GM21367 (cell line): ENCODE measurements at regions not wholly inside any gene's neighbourhood (a gene's known extent, or its start where the extent isn't known, plus 50 kb on each side); places are given as distances from the start of the nearest gene placed in this dataset.

Experiments
- ATAC-seq: cut with Tn5 transposase; IDR thresholded peaks from one replicate; pipeline ENCODE4 v1.9.1; 2021; ENCODE audit not compliant: unreplicated experiment

DNA sequence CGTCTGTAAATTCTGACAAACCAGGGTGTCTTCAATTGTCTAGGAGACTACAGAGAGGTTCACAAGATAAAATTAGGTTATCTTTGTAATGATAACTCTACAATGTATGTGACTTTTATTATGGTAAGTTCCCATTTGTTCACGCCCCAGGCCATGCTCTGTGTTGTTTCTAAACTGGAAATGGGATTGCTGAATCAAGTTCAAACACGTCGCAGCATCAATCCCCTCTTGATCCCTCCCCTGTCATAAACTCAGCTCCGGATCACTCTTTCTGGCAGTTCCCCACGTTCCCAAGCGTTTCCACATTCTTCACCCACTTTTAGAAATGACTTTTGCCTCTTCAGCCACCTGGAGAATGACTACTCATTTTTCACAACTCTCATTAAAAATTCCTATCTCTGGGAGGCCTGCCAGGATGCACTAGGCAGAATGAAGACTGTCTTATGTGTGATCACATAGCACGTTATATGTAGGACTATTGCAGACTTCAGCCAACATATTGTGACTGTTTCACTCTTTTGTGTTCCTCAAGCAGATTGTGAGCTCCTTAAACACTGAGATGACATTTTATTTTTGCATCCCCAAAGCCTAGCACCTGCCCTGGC is 1124.2 kb upstream of the WWC1 start:
- ATAC-seq: no peak

DNA sequence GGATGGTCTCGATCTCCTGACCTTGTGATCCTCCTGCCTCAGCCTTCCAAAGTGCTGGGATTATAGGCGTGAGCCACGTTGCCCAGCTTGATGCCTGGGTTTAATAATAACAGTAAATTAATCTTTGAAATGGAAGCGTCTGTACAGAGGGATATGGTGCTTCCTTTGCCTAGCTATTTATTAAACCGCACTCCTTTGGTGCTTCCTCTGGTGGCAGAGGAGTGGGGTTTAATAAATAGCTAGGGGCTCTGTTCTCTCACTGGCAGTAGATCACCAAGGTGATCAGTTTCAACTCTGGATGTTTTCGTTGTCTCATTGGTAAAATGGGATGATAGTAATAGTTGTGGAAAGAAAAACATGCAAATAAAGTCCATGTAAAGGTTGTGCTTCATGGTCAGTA is 1122.5 kb upstream of the WWC1 start:
- ATAC-seq: no peak

DNA sequence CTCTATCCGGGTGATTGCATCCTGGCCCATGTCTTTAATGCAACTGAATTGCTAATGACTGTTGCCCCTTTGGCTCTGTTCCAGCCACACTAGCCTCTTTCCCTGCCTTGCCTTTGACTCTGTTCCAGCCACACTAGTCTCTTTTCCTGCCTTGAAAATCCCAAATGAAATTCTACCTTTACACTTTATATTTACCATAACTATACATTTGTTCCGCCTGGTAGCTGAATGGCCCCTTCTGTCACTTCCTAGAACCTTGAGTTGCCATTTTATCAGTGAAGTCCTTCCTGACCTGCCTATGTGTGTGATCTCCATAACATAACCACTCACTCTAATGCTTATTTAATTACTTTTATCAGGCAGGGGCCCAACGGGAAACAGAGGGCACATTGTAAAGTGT is 1120.4 kb upstream of the WWC1 start:
- no peak for ATAC-seq

DNA sequence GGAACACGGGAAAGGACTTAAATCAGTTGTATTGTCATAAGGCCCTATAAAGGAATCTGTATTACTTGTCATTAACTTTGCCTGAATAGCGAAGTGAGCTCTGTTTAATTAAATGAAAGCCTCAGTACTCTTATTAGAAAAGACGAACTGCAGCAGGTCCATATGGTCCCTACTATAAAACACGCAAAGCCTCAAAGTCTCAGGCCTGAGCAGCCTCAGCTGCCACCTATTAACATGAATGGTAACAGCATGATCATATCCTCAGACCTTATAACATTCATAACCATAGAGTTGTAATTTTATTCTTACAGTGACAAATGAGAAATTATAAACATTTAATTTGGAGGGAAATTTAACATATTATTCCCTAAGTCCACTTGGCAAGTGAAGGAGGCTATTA is 1113.7 kb upstream of the WWC1 start:
- no peak for ATAC-seq

DNA sequence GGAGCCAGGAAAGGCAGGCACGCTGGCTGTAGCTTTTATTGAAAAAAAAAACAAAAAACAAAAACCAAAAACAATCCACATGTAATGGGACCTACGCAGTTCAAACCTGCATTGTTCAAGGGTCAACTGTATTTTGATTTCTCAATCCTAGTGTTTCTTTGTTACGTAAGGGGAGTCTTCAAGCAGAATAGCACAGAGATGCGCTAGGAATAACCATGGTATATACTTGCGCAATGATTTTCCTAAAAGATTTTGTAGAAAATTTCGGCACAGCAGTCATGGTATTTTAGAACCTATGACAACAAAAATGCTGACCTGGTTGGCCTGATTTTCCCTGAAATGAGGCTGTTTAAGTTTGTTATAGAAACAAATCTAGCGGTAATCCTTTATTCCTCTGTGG is 1110.5 kb upstream of the WWC1 start:
- no peak for ATAC-seq

DNA sequence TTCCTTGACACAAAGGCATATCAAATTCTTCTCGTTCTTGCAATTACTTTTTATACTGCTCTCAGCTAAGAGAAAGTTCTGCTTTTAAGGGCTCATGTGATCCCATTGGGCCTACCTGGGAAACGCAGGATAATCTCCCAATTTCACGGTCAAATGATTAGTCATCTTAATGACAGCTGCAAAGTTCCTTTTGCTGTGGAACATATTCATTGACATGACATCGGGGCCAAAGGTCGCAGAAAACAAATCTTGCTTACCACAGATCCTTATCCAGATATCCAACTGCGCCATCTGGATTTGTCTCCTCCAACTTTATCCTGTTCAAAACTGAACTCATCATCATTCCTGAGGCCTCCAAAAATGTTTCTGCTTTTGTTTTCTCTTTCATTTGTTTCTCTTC is 1085.6 kb upstream of the WWC1 start:
- no peak for ATAC-seq

DNA sequence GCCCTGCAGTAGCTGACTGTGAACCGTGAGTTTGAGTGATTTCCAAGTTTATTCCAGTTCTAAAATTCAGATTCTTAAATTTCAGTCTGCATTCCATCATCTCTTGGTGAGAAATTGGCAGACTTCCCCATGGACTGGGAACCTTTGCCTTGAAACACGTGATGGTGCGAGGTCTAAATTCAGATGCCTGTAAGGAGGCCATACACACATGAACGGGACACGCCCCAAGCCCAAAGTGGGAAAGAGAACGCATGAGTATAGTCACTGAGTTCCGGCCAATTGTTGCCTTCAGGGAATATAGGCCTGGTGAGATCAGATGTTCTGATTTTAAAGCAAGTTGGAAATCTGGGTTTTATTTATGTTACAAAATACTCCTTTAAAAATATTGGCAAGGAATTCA is 1084.4 kb upstream of the WWC1 start:
- ATAC-seq: no peak

DNA sequence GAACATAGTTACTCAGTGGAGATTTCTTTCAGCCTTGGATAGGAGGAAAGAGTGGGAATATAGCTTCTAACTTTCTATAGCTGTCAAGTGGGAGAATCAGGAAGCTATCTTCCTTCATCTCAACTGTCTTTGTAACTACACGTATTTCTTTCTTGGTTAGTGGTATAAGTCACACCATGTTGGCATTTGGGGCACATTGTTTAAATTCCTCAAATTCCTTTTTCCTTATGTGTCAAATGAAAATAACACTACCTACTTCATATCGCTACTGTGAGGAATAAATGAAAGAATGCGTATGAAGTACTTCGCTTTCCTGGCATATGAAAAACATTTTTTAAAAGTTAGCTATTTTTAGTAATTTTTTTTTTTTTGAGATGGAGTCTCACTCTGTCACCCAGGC is 1082.5 kb upstream of the WWC1 start:
- ATAC-seq: no peak

DNA sequence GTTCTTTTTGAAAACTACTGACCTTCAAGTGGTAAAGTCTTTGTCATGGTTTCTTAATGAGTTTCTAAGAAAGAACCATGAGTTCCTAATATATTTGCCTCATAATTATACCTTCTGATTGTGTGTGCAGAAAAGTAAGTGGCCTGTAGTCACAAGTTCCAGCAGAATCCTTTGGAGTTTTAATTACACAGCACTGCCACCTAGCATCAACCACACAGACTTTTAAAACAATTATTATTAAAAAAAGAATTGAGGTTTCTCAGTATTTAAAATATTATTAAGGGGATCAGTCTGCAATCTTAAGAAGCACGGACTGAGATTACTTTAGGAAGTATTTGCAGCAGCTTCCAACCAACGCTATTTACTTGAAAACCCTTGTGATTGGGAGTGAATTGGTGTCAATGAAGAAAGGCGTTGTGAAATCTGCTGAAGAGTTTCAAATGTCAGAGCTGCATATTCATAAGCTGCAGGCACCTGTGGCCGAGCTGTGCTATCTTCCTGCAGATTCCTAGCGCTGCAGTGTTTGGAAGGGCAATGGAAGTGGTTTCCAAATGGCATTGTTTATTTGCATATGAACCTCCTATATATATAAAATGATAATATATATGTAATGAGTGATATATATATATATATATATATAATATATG is 1074.2 kb upstream of the WWC1 start:
- no peak for ATAC-seq

DNA sequence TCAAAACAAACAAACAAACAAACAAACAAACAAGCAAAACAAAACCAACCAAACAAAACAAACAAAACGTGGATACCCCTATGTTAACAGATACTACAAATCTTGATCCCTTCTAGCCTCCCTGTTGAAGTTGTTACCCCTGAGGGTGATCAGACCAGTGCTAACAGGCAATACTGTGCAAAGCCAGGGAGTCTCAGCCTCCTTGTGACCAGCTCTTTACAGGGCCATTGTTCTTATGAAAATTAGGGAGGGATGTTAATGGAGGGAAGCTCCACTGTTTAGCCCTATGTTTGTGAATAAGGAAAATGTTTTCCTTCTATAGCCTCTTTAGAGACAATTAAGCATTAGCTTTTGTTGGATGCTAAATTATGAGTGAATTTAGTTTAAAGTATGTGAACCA is 1072.1 kb upstream of the WWC1 start:
- no peak for ATAC-seq

DNA sequence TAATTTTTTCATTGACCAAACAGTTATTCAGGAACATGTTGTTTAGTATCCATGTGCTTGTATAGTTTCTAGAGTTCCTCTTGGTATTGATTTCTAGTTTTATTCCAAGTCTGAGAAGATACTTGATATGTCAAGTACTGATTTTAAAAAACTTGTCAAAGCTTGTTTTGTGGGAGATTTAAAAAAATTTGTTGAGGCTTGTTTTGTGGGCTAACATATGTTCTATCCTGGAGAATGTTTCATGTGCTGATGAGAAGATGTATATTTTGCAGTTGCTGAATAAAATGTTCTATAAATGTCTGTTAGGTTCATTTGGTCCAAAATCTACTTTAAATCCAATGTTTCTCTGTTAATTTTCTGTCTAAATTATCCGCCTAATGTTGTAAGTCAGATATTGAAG is 1065.1 kb upstream of the WWC1 start:
- no peak for ATAC-seq

DNA sequence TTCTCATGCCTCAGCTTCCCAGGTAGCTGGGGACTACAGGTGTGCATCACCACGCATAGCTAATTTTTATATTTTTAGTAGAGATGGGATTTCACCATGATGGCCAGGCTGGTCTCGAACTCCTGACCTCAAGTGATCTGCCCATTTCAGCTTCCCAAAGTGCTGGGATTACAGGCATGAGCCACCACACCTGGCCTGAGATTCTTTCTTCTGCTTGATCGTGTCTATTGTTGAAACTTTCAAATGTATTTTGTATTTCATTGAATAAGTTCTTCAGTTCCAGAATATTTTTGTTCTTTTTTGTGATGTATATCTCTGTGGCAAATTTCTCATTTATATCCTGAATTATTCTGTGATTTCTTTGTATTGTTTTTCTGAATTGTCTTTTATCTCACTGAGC is 1063.3 kb upstream of the WWC1 start:
- no peak for ATAC-seq

DNA sequence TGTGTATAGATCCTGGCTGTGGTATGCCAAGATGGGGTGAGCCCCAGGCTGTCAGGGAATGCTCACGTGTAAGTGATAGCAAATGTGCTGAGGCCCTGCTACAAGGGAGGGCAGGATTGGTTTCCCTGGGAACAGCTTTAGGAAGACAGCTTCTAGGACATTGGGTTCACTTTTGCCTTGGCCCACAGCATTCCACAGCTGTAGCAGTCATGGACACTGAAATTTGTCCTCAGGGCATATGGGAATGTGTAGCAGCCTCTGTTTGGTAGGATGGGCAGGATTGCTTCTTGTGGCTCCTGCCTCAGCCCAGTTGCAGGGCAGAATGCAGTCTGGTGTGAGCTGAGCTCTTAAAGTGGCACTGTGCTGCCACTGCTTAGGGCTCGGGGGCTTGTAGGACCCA is 1061.7 kb upstream of the WWC1 start:
- ATAC-seq: no peak

DNA sequence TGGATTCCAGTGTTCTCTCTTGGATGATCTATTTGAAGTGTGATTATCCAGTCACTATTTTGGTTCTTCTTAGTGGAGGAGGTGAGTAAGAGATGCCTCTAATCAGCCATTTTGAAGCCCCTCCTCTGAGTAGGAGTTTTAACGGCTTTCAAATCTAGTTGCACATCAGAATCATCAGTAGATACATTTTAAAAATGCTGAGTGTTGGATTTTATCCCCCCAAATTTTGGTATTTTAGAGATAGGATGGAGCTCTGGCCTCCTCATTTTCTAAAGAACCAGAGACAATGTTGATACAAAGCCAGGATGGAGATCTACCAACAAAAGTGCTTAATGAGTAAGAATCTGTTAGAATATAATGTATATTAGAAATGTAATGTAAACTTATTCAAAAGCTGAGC is 1061.0 kb upstream of the WWC1 start:
- ATAC-seq: no peak

DNA sequence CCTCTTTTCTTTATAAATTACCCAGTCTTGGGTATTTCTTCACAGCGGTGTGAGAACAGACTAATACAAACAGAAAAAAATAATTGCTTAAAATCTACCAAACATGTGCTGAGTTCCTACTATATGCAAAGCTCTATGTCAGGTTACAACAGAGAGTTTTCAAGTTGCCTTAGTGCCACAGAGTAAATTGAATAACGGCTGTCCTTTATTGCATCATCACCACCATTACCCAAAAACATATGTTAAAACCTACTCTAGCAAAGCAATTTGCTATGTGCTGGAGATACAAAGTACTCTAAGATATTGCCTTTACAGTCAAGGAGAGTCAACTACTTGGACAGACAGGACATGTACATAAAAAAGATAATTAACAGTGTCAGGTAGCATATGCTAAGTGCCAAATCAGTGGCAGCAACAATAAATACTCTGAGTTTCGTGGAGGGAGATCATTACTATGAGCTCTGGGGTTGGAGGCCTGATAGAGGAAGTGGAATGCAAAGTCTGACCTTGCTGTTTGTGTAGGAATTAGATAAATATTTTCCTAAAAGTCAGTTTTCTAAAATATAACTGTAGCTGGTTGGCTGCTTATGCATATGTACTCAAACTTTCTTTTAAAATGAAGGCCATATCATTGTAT is 1058.7 kb upstream of the WWC1 start:
- no peak for ATAC-seq

DNA sequence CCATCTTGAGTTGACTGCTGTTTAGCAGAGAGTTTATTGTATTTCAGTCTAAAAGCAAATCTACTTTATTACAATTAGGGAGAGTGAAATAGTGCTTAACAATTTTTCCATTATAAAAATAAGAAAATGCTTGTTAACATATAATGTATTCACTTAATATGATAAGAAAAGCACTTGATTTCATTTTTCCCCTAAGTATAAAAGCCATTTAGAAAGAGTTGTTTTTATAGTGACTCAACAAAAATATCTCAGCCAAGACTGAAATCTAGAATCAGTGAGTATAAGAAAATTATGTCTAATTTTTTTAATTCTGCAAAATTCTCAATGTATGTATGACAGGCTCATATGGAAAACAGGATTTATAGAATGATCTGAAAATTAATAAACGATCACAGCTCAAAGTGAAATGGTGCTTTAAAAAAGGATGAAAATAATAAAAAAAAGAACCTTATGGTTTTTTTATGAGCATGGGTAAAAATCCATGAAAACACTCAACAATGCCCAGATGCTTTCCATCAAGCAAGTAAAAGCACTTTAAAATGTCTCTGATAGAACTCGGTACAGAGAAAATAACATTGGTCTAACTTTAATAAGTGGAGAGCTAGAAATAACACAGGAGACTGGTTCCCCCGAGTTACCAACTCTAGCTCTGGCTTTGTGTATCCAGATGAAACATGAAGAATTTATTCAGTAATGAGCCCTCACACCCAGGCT is 1057.8 kb upstream of the WWC1 start:
- ATAC-seq: no peak

DNA sequence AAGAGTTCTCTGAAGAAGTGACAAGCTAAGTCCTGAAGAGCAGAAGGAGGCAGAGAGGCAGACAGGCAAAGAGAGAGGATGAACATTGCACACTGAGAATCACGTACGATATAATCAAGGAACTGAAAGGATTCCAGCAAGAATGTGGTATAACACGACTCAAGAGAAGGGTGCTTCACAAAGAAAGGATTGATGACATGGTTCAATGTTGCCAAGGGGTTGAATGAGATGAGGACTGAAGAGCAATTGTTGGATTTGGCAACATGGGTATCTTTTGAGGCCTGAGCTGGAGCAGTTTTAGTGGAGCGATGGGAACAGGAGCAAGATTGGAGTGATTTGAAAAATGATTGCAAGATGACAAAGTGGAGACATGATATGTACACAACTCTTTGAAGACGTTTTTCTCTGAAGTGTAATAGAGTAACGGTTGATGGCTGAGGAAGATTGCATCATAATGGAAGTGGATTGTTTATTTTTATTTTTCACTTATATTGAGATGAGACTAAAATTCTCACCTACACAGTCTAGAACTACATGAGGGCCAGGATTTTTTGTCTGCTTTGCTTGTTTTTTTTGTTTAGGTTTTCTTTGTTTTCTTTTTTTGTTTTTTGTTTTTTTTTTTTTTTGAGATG is 1049.9 kb upstream of the WWC1 start:
- no peak for ATAC-seq

DNA sequence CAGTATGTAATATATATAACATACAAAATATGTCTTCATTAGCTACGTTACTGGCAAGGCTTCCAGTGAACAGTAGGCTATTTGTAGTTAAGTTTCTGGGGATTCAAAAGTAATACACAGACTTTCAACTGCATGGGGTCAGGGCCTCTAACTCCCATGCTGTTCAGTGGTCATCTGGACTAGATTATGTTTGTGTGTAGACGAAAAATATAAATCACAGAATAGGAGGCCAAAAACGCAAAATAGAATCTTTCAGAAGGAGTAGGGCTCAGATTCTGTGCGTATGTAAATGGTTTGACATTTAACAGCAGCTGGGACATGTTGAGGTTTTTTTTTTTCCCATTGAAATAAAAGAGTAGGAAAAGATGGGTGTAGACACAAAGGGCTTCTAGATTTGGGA is 1048.7 kb upstream of the WWC1 start:
- ATAC-seq: no peak

DNA sequence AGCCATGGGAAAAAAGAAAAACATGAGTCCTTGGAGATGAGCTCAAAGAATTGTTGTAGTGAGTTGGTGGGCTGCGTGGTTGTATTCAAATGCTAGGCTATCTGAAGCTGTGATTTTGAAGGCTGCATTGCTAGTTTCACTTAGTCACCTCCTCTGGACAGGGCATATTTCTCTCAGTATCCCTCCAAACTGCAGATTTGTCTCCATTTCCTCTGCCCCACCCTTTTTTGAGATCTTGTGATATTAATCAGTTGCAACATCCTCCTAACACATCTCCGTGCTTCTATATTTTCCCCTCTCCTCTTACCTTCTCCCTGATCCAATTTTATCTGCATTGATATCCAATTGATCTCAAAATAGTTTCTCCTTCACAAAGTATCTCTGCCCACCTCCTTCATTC is 1048.0 kb upstream of the WWC1 start:
- ATAC-seq: no peak

DNA sequence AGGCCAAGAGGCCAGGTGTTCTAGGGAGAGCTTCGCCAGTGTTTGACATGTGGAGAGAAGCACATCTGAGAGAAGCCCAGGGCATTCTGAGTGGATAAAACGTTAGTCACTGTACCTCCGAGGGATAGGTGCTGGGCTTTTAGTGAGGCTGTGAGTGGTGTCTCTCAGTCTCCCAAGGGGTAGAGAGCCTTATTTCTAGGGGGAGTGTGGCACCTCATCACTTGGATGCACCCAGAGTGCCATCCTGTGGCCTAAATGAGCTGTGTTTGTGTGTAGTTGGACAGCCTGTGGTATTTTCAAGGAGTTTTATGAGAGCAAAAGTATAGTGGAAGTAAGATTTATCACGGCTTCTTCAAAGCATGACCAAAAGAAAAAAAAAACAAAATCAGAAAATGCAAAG is 1046.9 kb upstream of the WWC1 start:
- ATAC-seq: no peak

DNA sequence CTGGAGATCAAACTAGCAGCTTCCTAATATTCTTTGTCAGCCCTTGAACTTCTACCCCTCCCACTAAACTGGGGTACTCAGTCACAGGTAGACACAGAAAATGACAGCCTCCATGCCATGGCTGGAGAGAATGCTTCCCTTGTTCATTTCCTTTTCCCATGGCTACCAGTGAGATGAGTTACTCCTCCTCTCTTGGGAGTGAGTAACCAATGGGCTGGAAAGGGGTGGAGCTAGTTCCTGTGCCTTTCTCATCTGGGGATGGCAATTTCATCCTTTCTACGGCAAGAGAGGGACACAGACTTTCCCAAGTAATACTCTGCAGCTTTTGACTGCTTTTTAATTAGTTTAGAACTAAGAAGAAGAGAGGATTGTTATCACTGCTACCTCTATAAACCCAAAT is 1045.6 kb upstream of the WWC1 start:
- ATAC-seq: no peak

DNA sequence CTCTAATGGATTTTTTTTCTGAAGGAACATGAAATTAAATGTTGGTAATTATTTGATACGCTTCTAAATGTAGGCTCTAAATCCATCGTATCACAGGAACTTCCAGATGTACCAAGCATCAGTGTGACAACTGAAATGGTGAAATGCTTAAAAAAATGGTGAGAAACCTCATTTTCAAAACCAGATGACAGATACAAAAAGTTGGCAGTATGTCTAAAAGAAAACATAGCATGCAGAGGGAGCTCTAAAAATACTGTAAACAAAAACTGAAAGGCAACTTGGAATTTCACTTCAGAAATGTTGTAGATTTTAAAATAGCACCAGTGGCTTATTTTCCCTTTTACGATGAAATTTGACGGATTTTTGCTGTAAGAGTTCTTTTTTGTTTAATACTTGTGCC is 1043.6 kb upstream of the WWC1 start:
- no peak for ATAC-seq
